CD14-positive monocyte (primary cell): ENCODE measurements at regions not wholly inside any gene's neighbourhood (a gene's known extent, or its start where the extent isn't known, plus 50 kb on each side); places are given as distances from the start of the nearest gene placed in this dataset.

Source experiments
- DNase-seq, 3 donors: peaks; one replicate each; pipeline ENCODE4 v3.0.0-alpha.2; 2011 to 2022
- H2AFZ ChIP-seq: 2 replicates; pipeline ENCODE4 v1.6.0; 2012; ENCODE audit warnings: mild to moderate bottlenecking, low read depth, low read length, inconsistent platforms; ENCODE audit not compliant: insufficient read depth, poor library complexity, severe bottlenecking
- H3K27ac ChIP-seq, 2 donors: 1 replicate in 1 of 2; 2 replicates in 1 of 2; pipeline ENCODE4 v1.5.1; 2012 to 2013; ENCODE audit warnings: low read length in 2 of 2, control low read depth in 1 of 2, inconsistent platforms in 1 of 2, low read depth in 1 of 2, mild to moderate bottlenecking in 1 of 2
- H3K27me3 ChIP-seq, 2 donors: one replicate each; pipeline versions ENCODE4 v1.6.0 to v1.6.1; 2011 to 2013; ENCODE audit warnings: low read length in 2 of 2; ENCODE audit not compliant: control insufficient read depth in 2 of 2, insufficient read depth in 2 of 2
- H3K36me3 ChIP-seq, 2 donors: replicated peaks in 1 of 2; 1 replicate in 1 of 2; 2 replicates in 1 of 2; pipeline versions ENCODE4 v1.5.1 to v1.6.1; 2012 to 2013; ENCODE audit warnings: low read length in 2 of 2, control low read depth in 1 of 2, inconsistent platforms in 1 of 2, mild to moderate bottlenecking in 1 of 2; ENCODE audit not compliant: insufficient read depth in 2 of 2, control insufficient read depth in 1 of 2
- H3K4me1 ChIP-seq, 2 donors: 1 replicate in 1 of 2; 2 replicates in 1 of 2; pipeline versions ENCODE4 v1.5.1 to v1.6.1; 2012 to 2013; ENCODE audit warnings: low read length in 2 of 2, control low read depth in 1 of 2, inconsistent platforms in 1 of 2, mild to moderate bottlenecking in 1 of 2, moderate library complexity in 1 of 2; ENCODE audit not compliant: insufficient read depth in 2 of 2, control insufficient read depth in 1 of 2
- H3K4me2 ChIP-seq: replicated peaks from 2 replicates; pipeline ENCODE3; 2012; ENCODE audit warnings: low read length, moderate library complexity, mild to moderate bottlenecking; ENCODE audit not compliant: poor library complexity, severe bottlenecking; ENCODE audit errors: extremely low read depth
- H3K4me3 ChIP-seq, 3 experiments: fragments of 200-600 bp in 1 of 3; sonication (generic) in 1 of 3; replicated peaks in 1 of 3; 1 replicate in 2 of 3; 2 replicates in 1 of 3; pipeline ENCODE4 v1.5.1; 2011 to 2013; ENCODE audit warnings: low read length in 3 of 3, mild to moderate bottlenecking in 3 of 3, control low read depth in 2 of 3, low read depth in 2 of 3, inconsistent platforms in 1 of 3, moderate library complexity in 1 of 3
- H3K79me2 ChIP-seq: 2 replicates; pipeline ENCODE4 v1.6.0; 2012; ENCODE audit warnings: mild to moderate bottlenecking, control low read depth, inconsistent platforms, low read length, moderate library complexity; ENCODE audit not compliant: insufficient read depth
- H3K9ac ChIP-seq: 2 replicates; pipeline ENCODE4 v1.6.0; 2017; ENCODE audit warnings: low read length, mild to moderate bottlenecking; ENCODE audit not compliant: insufficient read depth, poor library complexity, severe bottlenecking
- H3K9me3 ChIP-seq, 2 donors: replicated peaks in 1 of 2; 1 replicate in 1 of 2; 2 replicates in 1 of 2; pipeline versions ENCODE4 v1.5.1 to v1.6.1; 2012 to 2013; ENCODE audit warnings: low read length in 2 of 2, control low read depth in 1 of 2; ENCODE audit not compliant: control insufficient read depth in 1 of 2, insufficient read depth in 1 of 2
- H4K20me1 ChIP-seq: 2 replicates; pipeline ENCODE4 v1.6.0; 2012; ENCODE audit warnings: mild to moderate bottlenecking, low read length, control low read depth, moderate library complexity; ENCODE audit not compliant: insufficient read depth
- H3K27ac Mint-ChIP-seq, 7 donors: one replicate each; pipeline ENCODE4 v1.8.0; 2020; ENCODE audit warnings: mild to moderate bottlenecking in 7 of 7, mixed read lengths in 7 of 7, moderate library complexity in 6 of 7, inconsistent platforms in 2 of 7
- H3K27me3 Mint-ChIP-seq, 3 donors: one replicate each; pipeline ENCODE4 v1.8.0; 2021 to 2022; ENCODE audit warnings: low read depth in 3 of 3, mild to moderate bottlenecking in 3 of 3, mixed read lengths in 3 of 3, moderate library complexity in 3 of 3, inconsistent platforms in 1 of 3
- H3K36me3 Mint-ChIP-seq, 2 donors: one replicate each; pipeline ENCODE4 v1.8.0; 2020; ENCODE audit warnings: mixed read lengths in 2 of 2, inconsistent platforms in 1 of 2, mild to moderate bottlenecking in 1 of 2
- H3K4me1 Mint-ChIP-seq: one replicate; pipeline ENCODE4 v1.8.0; 2020; ENCODE audit warnings: mild to moderate bottlenecking, mixed read lengths
- H3K4me3 Mint-ChIP-seq, 2 donors: one replicate each; pipeline ENCODE4 v1.8.0; 2020; ENCODE audit warnings: mild to moderate bottlenecking in 2 of 2, mixed read lengths in 2 of 2, moderate library complexity in 1 of 2
- H3K9me3 Mint-ChIP-seq, 7 donors: one replicate each; pipeline ENCODE4 v1.8.0; 2020 to 2022; ENCODE audit warnings: mixed read lengths in 7 of 7, mild to moderate bottlenecking in 6 of 7, moderate library complexity in 6 of 7, inconsistent platforms in 2 of 7
- WGBS: methylation state at CpG from one replicate; pipeline ENCODE4 v1.1.5; 2013; ENCODE audit warnings: missing lambda C conversion rate; ENCODE audit not compliant: insufficient coverage; 5-methylcytosine and 5-hydroxymethylcytosine counted together
- intact Hi-C, 2 donors: fragments of 100-400 bp; cut with micrococcal nuclease; formaldehyde crosslinking; loops; one replicate each; pipeline versions ENCODE4 v1.15.0 to v1.15.1; 2023
- TF ChIP-seq, protein P1 (sequence below): fragments of 200-600 bp; IDR thresholded peaks from one replicate; pipeline ENCODE4 v1.8.0; 2022; ENCODE audit warnings: antibody characterized with exemption, mild to moderate bottlenecking

DNA sequence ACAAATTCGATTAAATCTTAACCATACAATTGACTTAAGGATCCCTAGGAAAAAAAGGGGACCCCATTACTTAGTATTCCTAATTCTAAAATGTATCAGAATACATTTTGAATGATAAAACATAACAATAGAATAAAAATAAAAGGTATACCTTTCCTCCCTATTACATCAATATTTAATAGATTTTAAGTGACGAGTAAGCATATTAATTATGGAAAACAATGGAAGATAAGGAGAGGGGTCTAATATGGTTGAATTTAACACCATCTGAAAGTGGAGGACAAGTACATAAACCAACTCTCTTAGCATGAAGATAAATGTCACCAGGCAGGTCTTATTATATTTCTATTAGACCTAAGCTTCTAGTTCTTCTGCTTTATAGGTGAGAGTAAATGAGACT lies 232.1 kb downstream of the HAO1 start:
- Histone ChIP-seq H3K27ac (no peak overlapping the region), H3K4me3 (no peak overlapping the region), H4K20me1 (no peaks in the 10 kb centered on the region), H2AFZ (no peak overlapping the region), H3K27me3 (no peaks in the 10 kb centered on the region), H3K9ac (no peak overlapping the region), H3K4me2 (no peak overlapping the region), H3K36me3 (no peaks in the 10 kb centered on the region), H3K9me3 (no peaks in the 10 kb centered on the region), H3K4me1 (no peaks in the 10 kb centered on the region), H3K79me2 (no peaks in the 10 kb centered on the region)
- no peak overlapping the region for H3K4me3 Mint-ChIP-seq
- H3K36me3 Mint-ChIP-seq: no peaks in the 10 kb centered on the region
- DNase-seq: no peak
- intact Hi-C loops: no loop called here
- TF ChIP-seq, protein P1, sequence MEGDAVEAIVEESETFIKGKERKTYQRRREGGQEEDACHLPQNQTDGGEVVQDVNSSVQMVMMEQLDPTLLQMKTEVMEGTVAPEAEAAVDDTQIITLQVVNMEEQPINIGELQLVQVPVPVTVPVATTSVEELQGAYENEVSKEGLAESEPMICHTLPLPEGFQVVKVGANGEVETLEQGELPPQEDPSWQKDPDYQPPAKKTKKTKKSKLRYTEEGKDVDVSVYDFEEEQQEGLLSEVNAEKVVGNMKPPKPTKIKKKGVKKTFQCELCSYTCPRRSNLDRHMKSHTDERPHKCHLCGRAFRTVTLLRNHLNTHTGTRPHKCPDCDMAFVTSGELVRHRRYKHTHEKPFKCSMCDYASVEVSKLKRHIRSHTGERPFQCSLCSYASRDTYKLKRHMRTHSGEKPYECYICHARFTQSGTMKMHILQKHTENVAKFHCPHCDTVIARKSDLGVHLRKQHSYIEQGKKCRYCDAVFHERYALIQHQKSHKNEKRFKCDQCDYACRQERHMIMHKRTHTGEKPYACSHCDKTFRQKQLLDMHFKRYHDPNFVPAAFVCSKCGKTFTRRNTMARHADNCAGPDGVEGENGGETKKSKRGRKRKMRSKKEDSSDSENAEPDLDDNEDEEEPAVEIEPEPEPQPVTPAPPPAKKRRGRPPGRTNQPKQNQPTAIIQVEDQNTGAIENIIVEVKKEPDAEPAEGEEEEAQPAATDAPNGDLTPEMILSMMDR: no peak
- no CpG with 5 or more reads among the region's 2 CpGs for WGBS
- H3K4me1 Mint-ChIP-seq: no peaks in the 10 kb centered on the region
- H3K9me3 Mint-ChIP-seq: no peaks in the 10 kb centered on the region
- no peak overlapping the region for H3K27ac Mint-ChIP-seq
- peaks cover 1 to 4% (median 3%) of the 10 kb centered on the region in 3 donors for H3K27me3 Mint-ChIP-seq

DNA sequence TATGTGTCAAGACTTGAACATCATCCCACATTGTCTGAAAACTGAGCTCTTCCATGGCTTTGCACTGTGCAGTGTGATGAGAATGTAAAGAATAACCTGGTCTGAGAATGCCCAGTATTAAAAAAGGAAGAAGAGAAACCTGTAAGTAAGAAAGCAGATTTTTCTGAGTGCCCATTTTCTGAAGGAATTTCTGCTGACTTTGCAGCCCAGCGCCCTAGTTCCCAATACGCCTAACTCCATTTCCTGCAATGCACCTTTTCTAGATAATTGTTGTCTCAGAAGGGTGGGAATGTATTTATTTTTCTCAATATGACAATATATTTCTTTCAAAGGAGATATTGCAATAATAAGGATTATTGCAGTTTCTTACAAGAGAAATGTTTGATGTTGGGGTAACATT lies 231.5 kb downstream of the HAO1 start:
- no peak overlapping the region for H2AFZ ChIP-seq
- Mint-ChIP-seq H3K4me3 (no peak overlapping the region), H3K27ac (no peak overlapping the region), H3K36me3 (no peaks in the 10 kb centered on the region), H3K27me3 (peaks cover 1 to 3% (median 2%) of the 10 kb centered on the region in 3 donors), H3K9me3 (no peaks in the 10 kb centered on the region), H3K4me1 (no peaks in the 10 kb centered on the region)
- TF ChIP-seq, protein P1: no peak
- no peaks in the 10 kb centered on the region for H3K36me3 ChIP-seq
- no peaks in the 10 kb centered on the region for H3K9me3 ChIP-seq
- H3K9ac ChIP-seq: no peak overlapping the region
- no peaks in the 10 kb centered on the region for H3K4me1 ChIP-seq
- no peaks in the 10 kb centered on the region for H3K27me3 ChIP-seq
- no peak overlapping the region for H3K4me3 ChIP-seq
- no peak for DNase-seq
- intact Hi-C loops: no loop called here
- H3K27ac ChIP-seq: no peak overlapping the region
- H3K4me2 ChIP-seq: no peak overlapping the region
- WGBS: no CpG with 5 or more reads among the region's 2 CpGs
- no peaks in the 10 kb centered on the region for H3K79me2 ChIP-seq
- H4K20me1 ChIP-seq: no peaks in the 10 kb centered on the region
